ENCODE measurements at regions not wholly inside any gene's neighbourhood (a gene's known extent, or its start where the extent isn't known, plus 50 kb on each side); places are given as distances from the start of the nearest gene placed in this dataset.

GRCh38 chrX:97931586-97931985 is 1047.9 kb downstream of the RPA4 start:
- peaks cover 0 to 7% (median 6%) of the 10 kb centered on the region in 3 experiments; a peak in 3 of 7 replicates for H3K36me3 Mint-ChIP-seq (ENCODE audit: insufficient read depth in 1 of 3, low read depth in 3 of 3)
- H2BK20ac ChIP-seq (ENCODE audit: low read depth, low read length, poor library complexity, severe bottlenecking), result no peak overlapping the region

More at GRCh38 chrX:97931586-97931985, 1047.9 kb downstream of the RPA4 start:
- no peaks in the 10 kb centered on the region for H3K27me3 ChIP-seq (ENCODE audit: insufficient read depth, low read length)
- H4K91ac ChIP-seq (ENCODE audit: insufficient read length, low read depth, low read length), result no peak overlapping the region
- H2BK12ac ChIP-seq (ENCODE audit: insufficient read length, low read depth, low read length), result no peak overlapping the region
- no peak overlapping the region for H3K14ac ChIP-seq (ENCODE audit: insufficient read depth, low read length)
- no peak overlapping the region for H2BK15ac ChIP-seq (ENCODE audit: low read depth, low read length)
- Mint-ChIP-seq H3K27me3 (ENCODE audit: low read depth) (no peaks in the 10 kb centered on the region), H3K9me3 (peaks cover 5% of the 10 kb centered on the region in 2 experiments; a peak in 3 of 5 replicates), H3K27ac (no peak overlapping the region), H3K4me3 (no peak overlapping the region), H3K4me1 (peaks cover 14 to 18% of the 10 kb centered on the region in 2 experiments)
- H3K9me3 ChIP-seq (ENCODE audit: control insufficient read depth, low read depth, low read length), result no peaks in the 10 kb centered on the region
- no peaks in the 10 kb centered on the region for H3K79me1 ChIP-seq (ENCODE audit: insufficient read depth, low read depth, low read length, poor library complexity, severe bottlenecking)
- peak overlapping the region; percentile 36 for H2AFZ ChIP-seq (ENCODE audit: low read length)
- H3K56ac ChIP-seq (ENCODE audit: insufficient read length, low read depth, low read length), result no peak overlapping the region
- H4K20me1 ChIP-seq (ENCODE audit: control insufficient read depth, insufficient read depth, insufficient read length), result no peaks in the 10 kb centered on the region
- no peak overlapping the region for H4K5ac ChIP-seq (ENCODE audit: insufficient read length, low read depth, low read length)
- H3K9ac ChIP-seq (ENCODE audit: extremely low read depth, insufficient read length, low read length), result no peak overlapping the region
- H3T11ph ChIP-seq (ENCODE audit: low read length), result no peak overlapping the region
- H3K18ac ChIP-seq (ENCODE audit: insufficient read length, low read depth, low read length), result no peak overlapping the region
- H3K4me1 ChIP-seq (ENCODE audit: insufficient read depth, low read length), result peaks cover 3% of the 10 kb centered on the region; the same call in 1 of the 2 replicates
- no peaks in the 10 kb centered on the region for H3K23me2 ChIP-seq (ENCODE audit: insufficient read length, low read depth, low read length, poor library complexity, severe bottlenecking)
- no peak for TF ChIP-seq CTCF (conservative IDR thresholded peaks at IDR 0.05)
- H4K8ac ChIP-seq (replicated peaks; ENCODE audit: insufficient read length, low read depth, low read length), result no peak overlapping the region
- no peak overlapping the region for H2BK120ac ChIP-seq (ENCODE audit: low read depth, low read length, poor library complexity, severe bottlenecking)
- H3K23ac ChIP-seq (ENCODE audit: insufficient read length, low read depth, low read length), result no peak overlapping the region
- no peak overlapping the region for H3K4me2 ChIP-seq (ENCODE audit: insufficient read depth, insufficient read length, low read length)
- no peaks in the 10 kb centered on the region for H3K79me2 ChIP-seq (ENCODE audit: insufficient read depth, low read length)
- no peak overlapping the region for H3K4ac ChIP-seq (ENCODE audit: low read depth, low read length)
- WGBS (ENCODE audit: extremely low coverage, insufficient read length, low lambda C conversion rate), result no CpG with 5 or more reads among the region's 2 CpGs
- H3K27ac ChIP-seq (ENCODE audit: insufficient read length, low read depth, low read length), result no peak overlapping the region
- H2AK5ac ChIP-seq (ENCODE audit: insufficient read length, low read length), result no peak overlapping the region
- no peak for DNase-seq
- H2BK5ac ChIP-seq (ENCODE audit: insufficient read length, low read length), result no peak overlapping the region

Measured in H9 (cell line).